Bronchial epithelial cell (primary cell): ENCODE measurements at regions not wholly inside any gene's neighbourhood (a gene's known extent, or its start where the extent isn't known, plus 50 kb on each side); places are given as distances from the start of the nearest gene placed in this dataset.
"Not testable (repeated sequence)": the region's sequence is repeated elsewhere in the genome, so short reads cannot be mapped to it uniquely, and the experiment has no call there.

ENCODE experiments used
- DNase-seq: peaks from one replicate; pipeline ENCODE4 v3.0.0-alpha.2; 2010; ENCODE audit warnings: low read depth
- FAIRE-seq: peaks from 2 replicates; lab custom pipeline; 2011; peaks lifted over from hg19 to GRCh38; lab: Jason Lieb, UNC
- H3K27me3 ChIP-seq: 2 replicates; pipeline ENCODE4 v1.5.1; 2011; ENCODE audit warnings: low read length; ENCODE audit not compliant: control insufficient read depth, insufficient read depth
- H3K36me3 ChIP-seq: 2 replicates; pipeline ENCODE4 v1.5.1; 2011; ENCODE audit warnings: low read length; ENCODE audit not compliant: control insufficient read depth, insufficient read depth
- H3K4me3 ChIP-seq: 2 replicates; pipeline ENCODE4 v1.5.1; 2011; ENCODE audit warnings: mild to moderate bottlenecking, low read depth, low read length, control low read depth
- TF ChIP-seq, protein P1 (sequence below): IDR thresholded peaks from 2 replicates; pipeline ENCODE4 v1.5.1; 2011; ENCODE audit warnings: mild to moderate bottlenecking, moderate library complexity, low read length, control low read depth, inconsistent platforms; ENCODE audit not compliant: insufficient read depth, severe bottlenecking

GRCh38 chr11:122594986-122595645 is 60.4 kb upstream of the UBASH3B start:
- TF ChIP-seq, protein P1, sequence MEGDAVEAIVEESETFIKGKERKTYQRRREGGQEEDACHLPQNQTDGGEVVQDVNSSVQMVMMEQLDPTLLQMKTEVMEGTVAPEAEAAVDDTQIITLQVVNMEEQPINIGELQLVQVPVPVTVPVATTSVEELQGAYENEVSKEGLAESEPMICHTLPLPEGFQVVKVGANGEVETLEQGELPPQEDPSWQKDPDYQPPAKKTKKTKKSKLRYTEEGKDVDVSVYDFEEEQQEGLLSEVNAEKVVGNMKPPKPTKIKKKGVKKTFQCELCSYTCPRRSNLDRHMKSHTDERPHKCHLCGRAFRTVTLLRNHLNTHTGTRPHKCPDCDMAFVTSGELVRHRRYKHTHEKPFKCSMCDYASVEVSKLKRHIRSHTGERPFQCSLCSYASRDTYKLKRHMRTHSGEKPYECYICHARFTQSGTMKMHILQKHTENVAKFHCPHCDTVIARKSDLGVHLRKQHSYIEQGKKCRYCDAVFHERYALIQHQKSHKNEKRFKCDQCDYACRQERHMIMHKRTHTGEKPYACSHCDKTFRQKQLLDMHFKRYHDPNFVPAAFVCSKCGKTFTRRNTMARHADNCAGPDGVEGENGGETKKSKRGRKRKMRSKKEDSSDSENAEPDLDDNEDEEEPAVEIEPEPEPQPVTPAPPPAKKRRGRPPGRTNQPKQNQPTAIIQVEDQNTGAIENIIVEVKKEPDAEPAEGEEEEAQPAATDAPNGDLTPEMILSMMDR = no peak
- DNase-seq (no peak), FAIRE-seq (no peak)
- Histone ChIP-seq H3K27me3 (no peaks in the 10 kb centered on the region), H3K36me3 (no peaks in the 10 kb centered on the region), H3K4me3 (no peak overlapping the region)

GRCh38 chr11:122593473-122594420 is 61.8 kb upstream of the UBASH3B start:
- TF ChIP-seq, protein P1 = no peak
- FAIRE-seq (no peak), DNase-seq (no peak)
- H3K36me3 ChIP-seq = no peaks in the 10 kb centered on the region
- no peaks in the 10 kb centered on the region for H3K27me3 ChIP-seq
- H3K4me3 ChIP-seq = no peak overlapping the region

GRCh38 chr11:122592641-122593040 is 62.9 kb upstream of the UBASH3B start:
- TF ChIP-seq, protein P1 = no peak
- DNase-seq (no peak), FAIRE-seq (no peak)
- H3K36me3 ChIP-seq = no peaks in the 10 kb centered on the region
- no peaks in the 10 kb centered on the region for H3K27me3 ChIP-seq
- no peak overlapping the region for H3K4me3 ChIP-seq

- FAIRE-seq (no peak), DNase-seq (no peak)
- no peak overlapping the region for H3K4me3 ChIP-seq
- H3K27me3 ChIP-seq = no peaks in the 10 kb centered on the region
- TF ChIP-seq, protein P1 = no peak
- no peaks in the 10 kb centered on the region for H3K36me3 ChIP-seq
These were observed 70.9 kb upstream of the UBASH3B start for GRCh38 chr11:122584670-122585069.

- not testable (repeated sequence) for H3K4me3 ChIP-seq, H3K27me3 ChIP-seq, H3K36me3 ChIP-seq, FAIRE-seq
- peak; percentile 35 for DNase-seq
These were observed 75.5 kb upstream of the UBASH3B start for GRCh38 chr11:122580071-122580470.

DNA sequence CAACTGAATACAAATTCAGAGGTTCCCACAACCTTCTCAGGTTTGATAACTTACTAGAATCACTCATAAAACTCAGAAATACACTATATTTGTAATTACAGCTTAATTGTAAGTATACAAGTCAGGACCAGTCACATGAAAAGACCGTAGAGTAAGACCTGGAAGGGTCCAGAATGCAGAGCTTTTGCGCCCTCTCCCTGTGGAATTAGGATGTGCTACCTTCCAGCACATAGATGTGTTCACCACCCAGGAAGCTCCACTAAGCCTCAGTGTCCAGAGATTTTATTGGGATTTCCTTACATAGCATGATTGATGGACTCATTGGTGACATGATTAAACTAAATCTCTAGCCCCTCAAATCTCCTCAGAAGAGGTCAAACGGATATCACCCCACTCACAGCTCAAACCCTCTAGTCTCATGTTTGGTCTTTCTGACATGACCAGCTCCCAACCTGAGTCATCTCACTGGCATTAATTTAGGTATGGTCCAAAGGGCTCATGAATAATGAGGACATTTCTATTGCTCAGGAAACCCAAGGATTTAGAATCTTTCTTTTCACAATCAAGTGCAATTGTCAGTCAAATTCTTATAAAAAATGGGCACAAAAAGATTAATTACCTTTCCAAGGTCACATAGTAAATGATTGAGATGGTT is 77.2 kb upstream of the UBASH3B start:
- Histone ChIP-seq H3K4me3 (no peak overlapping the region), H3K36me3 (no peaks in the 10 kb centered on the region), H3K27me3 (no peaks in the 10 kb centered on the region)
- FAIRE-seq = no peak
- peak; percentile 18 for DNase-seq
- TF ChIP-seq, protein P1 = no peak
